IMR-90 (cell line): ENCODE measurements at regions not wholly inside any gene's neighbourhood (a gene's known extent, or its start where the extent isn't known, plus 50 kb on each side); places are given as distances from the start of the nearest gene placed in this dataset.

Source experiments
- ATAC-seq: fragments of 200-7000 bp; cut with Tn5 transposase; 2 replicates; pipeline ENCODE4 v1.9.1; 2020; ENCODE audit warnings: low read depth, mild to moderate bottlenecking, moderate library complexity
- BruUV-seq: library from RNA; stranded (reverse); fragments of 400-500 nt; replicated peaks from 2 replicates; lab custom pipeline; 2021; lab: Mats Ljungman, UMichigan
- CTCF ChIA-PET: fragments of 300-600 bp; formaldehyde crosslinking; extraction: SDS; loops from one replicate; lab custom pipeline; 2021; ENCODE audit warnings: antibody characterized with exemption; lab: Yijun Ruan, JAX
- POLR2A ChIA-PET: fragments of 300-600 bp; sonication (Branson Sonifier 250); formaldehyde crosslinking; loops from one replicate; lab custom pipeline; 2022; ENCODE audit warnings: antibody characterized with exemption; ENCODE audit not compliant: unreplicated experiment; lab: Charles Lee
- DNase-seq: peaks from one replicate; pipeline ENCODE4 v3.0.0; 2013
- H2AFZ ChIP-seq: replicated peaks from 2 replicates; pipeline ENCODE3; 2013; ENCODE audit warnings: low read length, mild to moderate bottlenecking; ENCODE audit not compliant: poor library complexity
- H2AK5ac ChIP-seq: 2 replicates; pipeline ENCODE4 v1.6.1; 2013; ENCODE audit warnings: low read depth, low read length, inconsistent platforms
- H2AK9ac ChIP-seq: replicated peaks from 2 replicates; pipeline ENCODE3; 2013; ENCODE audit warnings: mild to moderate bottlenecking, low read depth, low read length, moderate library complexity; ENCODE audit not compliant: poor library complexity
- H2BK120ac ChIP-seq: 2 replicates; pipeline ENCODE4 v1.6.1; 2013; ENCODE audit warnings: low read depth, low read length, inconsistent platforms
- H2BK15ac ChIP-seq: 3 replicates; pipeline ENCODE4 v1.6.1; 2013; ENCODE audit warnings: low read depth, low read length, inconsistent platforms
- H2BK20ac ChIP-seq: 2 replicates; pipeline ENCODE4 v1.6.1; 2013; ENCODE audit warnings: low read depth, mild to moderate bottlenecking, inconsistent platforms, low read length, moderate library complexity
- H2BK5ac ChIP-seq: 2 replicates; pipeline ENCODE4 v1.6.1; 2013; ENCODE audit warnings: mild to moderate bottlenecking, low read depth, low read length, inconsistent platforms; ENCODE audit not compliant: poor library complexity, severe bottlenecking
- H3K14ac ChIP-seq: replicated peaks from 2 replicates; pipeline ENCODE4 v1.6.1; 2013; ENCODE audit warnings: low read depth, low read length, inconsistent platforms
- H3K18ac ChIP-seq: 2 replicates; pipeline ENCODE4 v1.6.1; 2013; ENCODE audit warnings: low read depth, low read length, control low read depth
- H3K23ac ChIP-seq: 2 replicates; pipeline ENCODE4 v1.6.1; 2013; ENCODE audit warnings: low read depth, low read length, inconsistent platforms
- H3K27ac ChIP-seq: 2 replicates; pipeline ENCODE4 v1.5.1; 2013; ENCODE audit warnings: mild to moderate bottlenecking, control low read depth, low read length; ENCODE audit not compliant: insufficient read depth
- H3K27me3 ChIP-seq: 2 replicates; pipeline ENCODE4 v1.6.1; 2013; ENCODE audit warnings: low read length; ENCODE audit not compliant: control insufficient read depth, insufficient read depth
- H3K36me3 ChIP-seq: 2 replicates; pipeline ENCODE4 v1.6.1; 2013; ENCODE audit warnings: low read length, mixed read lengths; ENCODE audit not compliant: control insufficient read depth, insufficient read depth
- H3K4ac ChIP-seq: 2 replicates; pipeline ENCODE4 v1.6.1; 2013; ENCODE audit warnings: low read depth, low read length, inconsistent platforms
- H3K4me1 ChIP-seq: 2 replicates; pipeline ENCODE4 v1.6.1; 2013; ENCODE audit warnings: low read length, mixed read lengths; ENCODE audit not compliant: control insufficient read depth, insufficient read depth
- H3K4me2 ChIP-seq: 2 replicates; pipeline ENCODE4 v1.6.1; 2013; ENCODE audit warnings: low read depth, mild to moderate bottlenecking, control low read depth, low read length, moderate library complexity
- H3K4me3 ChIP-seq: 2 replicates; pipeline ENCODE4 v1.5.1; 2013; ENCODE audit warnings: low read depth, mild to moderate bottlenecking, control low read depth, low read length, moderate library complexity; ENCODE audit not compliant: insufficient read depth
- H3K56ac ChIP-seq: 2 replicates; pipeline ENCODE4 v1.6.1; 2013; ENCODE audit warnings: low read length, inconsistent platforms; ENCODE audit not compliant: insufficient read depth; ENCODE audit errors: extremely low read depth
- H3K79me1 ChIP-seq, 2 experiments: 2 replicates each; pipeline ENCODE4 v1.6.1; 2013; ENCODE audit warnings: low read length in 2 of 2, inconsistent platforms in 1 of 2, low read depth in 1 of 2
- H3K9ac ChIP-seq: 2 replicates; pipeline ENCODE4 v1.6.1; 2013; ENCODE audit warnings: low read depth, low read length, control low read depth
- H3K9me1 ChIP-seq: 2 replicates; pipeline ENCODE4 v1.6.1; 2013; ENCODE audit warnings: low read length, inconsistent platforms; ENCODE audit not compliant: insufficient read depth
- H3K9me3 ChIP-seq: 2 replicates; pipeline ENCODE4 v1.6.1; 2013; ENCODE audit warnings: low read length; ENCODE audit not compliant: control insufficient read depth, insufficient read depth
- H4K20me1 ChIP-seq: 2 replicates; pipeline ENCODE4 v1.6.1; 2013; ENCODE audit warnings: low read length, inconsistent platforms; ENCODE audit not compliant: insufficient read depth
- H4K5ac ChIP-seq: 2 replicates; pipeline ENCODE4 v1.6.1; 2013; ENCODE audit warnings: mild to moderate bottlenecking, low read depth, low read length, control low read depth
- H4K8ac ChIP-seq, 2 experiments: 2 replicates each; pipeline ENCODE4 v1.6.1; 2013; ENCODE audit warnings: low read depth in 2 of 2, low read length in 2 of 2, control low read depth in 1 of 2, inconsistent platforms in 1 of 2
- H4K91ac ChIP-seq: 2 replicates; pipeline ENCODE4 v1.6.1; 2013; ENCODE audit warnings: low read depth, low read length, inconsistent platforms; ENCODE audit not compliant: insufficient read depth
- BHLHE40 ChIP-seq: fragments of 150-350 bp; IDR thresholded peaks from 2 replicates; pipeline ENCODE4 v1.6.1; 2016; ENCODE audit warnings: mild to moderate bottlenecking, low read depth, low read length
- MXI1 ChIP-seq: IDR thresholded peaks from 2 replicates; pipeline ENCODE4 v1.6.1; 2012; ENCODE audit warnings: low read depth, mild to moderate bottlenecking, low read length, moderate library complexity, borderline replicate concordance
- POLR2A ChIP-seq: IDR thresholded peaks from 2 replicates; pipeline ENCODE4 v1.6.1; 2012; ENCODE audit warnings: mild to moderate bottlenecking, low read depth, low read length
- RAD21 ChIP-seq: IDR thresholded peaks from 2 replicates; pipeline ENCODE4 v1.6.1; 2012; ENCODE audit warnings: low read length, improper control_type of control experiment
- SMC3 ChIP-seq: fragments of 150-350 bp; IDR thresholded peaks from 2 replicates; pipeline ENCODE4 v1.6.1; 2016; ENCODE audit warnings: low read depth, mild to moderate bottlenecking, antibody characterized with exemption, low read length, moderate library complexity
- WGBS, 2 experiments: methylation state at CpG; one replicate each; pipeline versions ENCODE4 v1.1.5 to v1.1.7; 2013; ENCODE audit warnings: missing lambda C conversion rate in 2 of 2; ENCODE audit not compliant: insufficient read length in 1 of 2; ENCODE audit errors: extremely low coverage in 2 of 2; 5-methylcytosine and 5-hydroxymethylcytosine counted together
- dilution Hi-C: fragments of 300-500 bp; cut with HindIII; formaldehyde crosslinking; loops from one replicate; pipeline ENCODE4 v1.14.3; 2018; ENCODE audit warnings: low sequenced_read_pairs; ENCODE audit not compliant: unreplicated experiment
- in situ Hi-C: fragments of 300-500 bp; cut with MboI; formaldehyde crosslinking; loops from 3 replicates; pipeline ENCODE4 v1.14.3; 2019; ENCODE audit warnings: low sequenced_read_pairs, inconsistent platforms, mixed read lengths
- intact Hi-C: fragments of 100-400 bp; cut with micrococcal nuclease; formaldehyde crosslinking; loops from 2 replicates; pipeline ENCODE4 v1.10.0; 2022
- TF ChIP-seq, protein P1 (sequence below): conservative IDR thresholded peaks from 2 replicates; pipeline ENCODE4 v1.5.1; 2012; ENCODE audit warnings: mild to moderate bottlenecking, low read depth, low read length, improper control_type of control experiment

- H2BK120ac ChIP-seq = peak overlapping the region; percentile 71
- H3K9ac ChIP-seq = no peak overlapping the region
- H3K79me1 ChIP-seq = no peaks in the 10 kb centered on the region
- WGBS, 2 experiments = 20% methylated on average over 2 of the region's 10 CpGs; no CpG with 5 or more reads in 1 of the 2 experiments
- intact Hi-C loops = loop anchor here (1.0 to 5.0 kb wide), 9 partner anchors 127 to 1921 kb away; no protein-coding TSS in a partner anchor
- H3K56ac ChIP-seq = no peak overlapping the region
- TF ChIP-seq, protein P1, sequence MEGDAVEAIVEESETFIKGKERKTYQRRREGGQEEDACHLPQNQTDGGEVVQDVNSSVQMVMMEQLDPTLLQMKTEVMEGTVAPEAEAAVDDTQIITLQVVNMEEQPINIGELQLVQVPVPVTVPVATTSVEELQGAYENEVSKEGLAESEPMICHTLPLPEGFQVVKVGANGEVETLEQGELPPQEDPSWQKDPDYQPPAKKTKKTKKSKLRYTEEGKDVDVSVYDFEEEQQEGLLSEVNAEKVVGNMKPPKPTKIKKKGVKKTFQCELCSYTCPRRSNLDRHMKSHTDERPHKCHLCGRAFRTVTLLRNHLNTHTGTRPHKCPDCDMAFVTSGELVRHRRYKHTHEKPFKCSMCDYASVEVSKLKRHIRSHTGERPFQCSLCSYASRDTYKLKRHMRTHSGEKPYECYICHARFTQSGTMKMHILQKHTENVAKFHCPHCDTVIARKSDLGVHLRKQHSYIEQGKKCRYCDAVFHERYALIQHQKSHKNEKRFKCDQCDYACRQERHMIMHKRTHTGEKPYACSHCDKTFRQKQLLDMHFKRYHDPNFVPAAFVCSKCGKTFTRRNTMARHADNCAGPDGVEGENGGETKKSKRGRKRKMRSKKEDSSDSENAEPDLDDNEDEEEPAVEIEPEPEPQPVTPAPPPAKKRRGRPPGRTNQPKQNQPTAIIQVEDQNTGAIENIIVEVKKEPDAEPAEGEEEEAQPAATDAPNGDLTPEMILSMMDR = peak; percentile 88
- no peak for TF ChIP-seq BHLHE40
- no peak; the same call in 1 of the 2 replicates for TF ChIP-seq POLR2A
- peak; percentile 98 for TF ChIP-seq RAD21
- peak; percentile 93 for TF ChIP-seq SMC3
- no peak for TF ChIP-seq MXI1
- peak overlapping the region; percentile 72; the same call in 1 of the 2 replicates for H2BK20ac ChIP-seq
- H2AK5ac ChIP-seq = peak overlapping the region; percentile 5; the same call in 1 of the 2 replicates
- H3K9me1 ChIP-seq = no peaks in the 10 kb centered on the region
- H3K4ac ChIP-seq = peak overlapping the region; percentile 46; the same call in 1 of the 2 replicates
- H3K9me3 ChIP-seq = no peaks in the 10 kb centered on the region
- H3K14ac ChIP-seq = no peak overlapping the region
- H4K20me1 ChIP-seq = no peaks in the 10 kb centered on the region
- no peak overlapping the region for H2BK5ac ChIP-seq
- no peaks in the 10 kb centered on the region for H3K27me3 ChIP-seq
- in situ Hi-C loops = loop anchor here (10.0 kb wide), 1 partner anchor 319 kb away; no protein-coding TSS in a partner anchor
- no peak overlapping the region for H3K4me3 ChIP-seq
- no peak overlapping the region for H3K18ac ChIP-seq
- no TSS peak for BruUV-seq
- H3K36me3 ChIP-seq = no peaks in the 10 kb centered on the region
- ATAC-seq (peak; percentile 99), DNase-seq (peak; percentile 89)
- CTCF ChIA-PET = interaction anchor here (0.5 to 2.7 kb wide), 16 partner anchors 11 to 822 kb away, joined by 3 to 15 read pairs (median 4); no protein-coding TSS in a partner anchor
- no peak overlapping the region for H4K91ac ChIP-seq
- POLR2A ChIA-PET = no interaction called here
- no peaks in the 10 kb centered on the region; the same call in 1 of the 2 replicates for H3K4me1 ChIP-seq
- H2AFZ ChIP-seq = peak overlapping the region; percentile 75
- no peak overlapping the region for H3K27ac ChIP-seq
- 0 out of 4 replicates have a peak overlapping the region, but pooled peaks of 1 of the 2 experiments have one; percentile 22 for H4K8ac ChIP-seq
- peak overlapping the region; percentile 40; the same call in 1 of the 3 replicates for H2BK15ac ChIP-seq
- no peak overlapping the region for H2AK9ac ChIP-seq
- no peak overlapping the region for H4K5ac ChIP-seq
- dilution Hi-C loops = no loop called here
- no peak overlapping the region for H3K4me2 ChIP-seq
- H3K23ac ChIP-seq = 0 out of 2 replicates have a peak overlapping the region, but pooled peaks have one; percentile 7
Observed at GRCh38 chr5:163695830-163696578, 190.6 kb downstream of the MAT2B start.
